ENCODE measurements at regions not wholly inside any gene's neighbourhood (a gene's known extent, or its start where the extent isn't known, plus 50 kb on each side); places are given as distances from the start of the nearest gene placed in this dataset.
A peak's percentile ranks its signal among the peaks of the same experiment; 100 is the strongest.
"Not testable (repeated sequence)": the region's sequence is repeated elsewhere in the genome, so short reads cannot be mapped to it uniquely, and the experiment has no call there.

GRCh38 chr19:13652810-13653590, 111.3 kb upstream of the MRI1 start:
- no peak for DNase-seq (ENCODE audit: low spot score)

DNA sequence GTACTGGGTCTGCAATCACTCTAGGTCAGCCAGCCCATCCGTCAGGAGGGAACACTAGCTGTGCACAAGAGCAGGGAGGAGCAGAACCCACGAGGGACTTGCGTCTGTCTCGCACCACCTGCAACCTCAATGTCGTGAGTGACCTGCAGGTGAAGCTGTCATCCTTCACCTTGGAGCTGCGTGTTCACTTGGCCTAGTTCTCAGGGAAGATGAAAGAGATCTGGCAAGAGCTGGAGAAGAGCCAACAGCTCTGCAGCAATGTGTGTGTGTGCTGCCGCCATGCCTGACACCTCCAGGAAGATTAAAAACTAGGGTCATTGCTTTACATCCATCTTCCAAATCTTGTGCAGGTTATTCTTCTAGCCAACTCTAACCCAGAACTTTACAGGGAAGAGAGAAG, 117.6 kb upstream of the MRI1 start:
- DNase-seq (ENCODE audit: low spot score), result no peak

DNA sequence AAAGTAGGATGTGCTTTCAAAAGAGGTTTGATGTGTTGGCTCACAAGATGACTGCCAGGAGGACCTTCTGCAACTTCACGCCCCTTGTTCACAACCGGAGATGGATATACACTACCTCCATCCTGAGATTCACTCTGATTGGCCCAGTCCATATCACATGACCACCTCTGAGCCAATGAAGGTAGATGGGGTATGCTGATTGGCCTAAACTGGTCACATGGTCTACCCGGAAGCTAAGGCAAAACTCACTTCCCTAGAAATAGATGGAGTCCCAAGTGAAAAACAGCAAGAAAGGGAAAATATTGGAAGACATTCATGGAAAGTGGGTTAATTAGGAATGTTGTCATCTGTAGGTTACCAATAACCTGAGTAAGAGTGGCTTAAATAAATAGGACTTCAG, 119.7 kb upstream of the MRI1 start:
- no peak for DNase-seq (ENCODE audit: low spot score)

GRCh38 chr19:13640611-13641010, 123.7 kb upstream of the MRI1 start:
- no peak for DNase-seq (ENCODE audit: low spot score)

DNA sequence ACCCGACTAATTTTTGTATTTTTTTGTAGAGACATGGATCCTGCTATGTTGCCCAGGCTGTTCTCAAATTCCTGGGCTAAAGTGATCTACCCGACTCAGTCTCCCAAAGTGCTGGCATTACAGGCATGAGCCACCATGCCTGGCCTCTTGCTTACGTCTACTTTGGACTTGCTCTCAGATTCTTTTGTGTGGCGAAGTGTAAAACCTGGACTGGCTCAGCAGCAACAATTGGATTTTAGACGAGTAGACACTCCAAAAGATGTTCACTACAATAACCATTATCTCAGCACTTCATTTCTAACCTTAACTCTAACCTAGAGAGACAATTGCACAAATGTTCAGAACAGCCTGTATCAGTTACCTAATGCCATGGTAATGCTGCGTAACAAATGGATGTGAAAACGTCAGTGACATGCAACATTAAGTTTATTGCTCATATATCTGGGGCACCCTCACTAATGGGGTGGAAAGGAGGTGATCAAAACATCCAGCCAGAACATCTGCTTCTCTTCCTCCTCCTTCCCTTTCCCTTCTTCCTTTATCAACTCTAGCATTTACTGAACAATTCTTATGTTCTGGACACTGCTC, 124.9 kb upstream of the MRI1 start:
- no peak for DNase-seq (ENCODE audit: low spot score)

DNA sequence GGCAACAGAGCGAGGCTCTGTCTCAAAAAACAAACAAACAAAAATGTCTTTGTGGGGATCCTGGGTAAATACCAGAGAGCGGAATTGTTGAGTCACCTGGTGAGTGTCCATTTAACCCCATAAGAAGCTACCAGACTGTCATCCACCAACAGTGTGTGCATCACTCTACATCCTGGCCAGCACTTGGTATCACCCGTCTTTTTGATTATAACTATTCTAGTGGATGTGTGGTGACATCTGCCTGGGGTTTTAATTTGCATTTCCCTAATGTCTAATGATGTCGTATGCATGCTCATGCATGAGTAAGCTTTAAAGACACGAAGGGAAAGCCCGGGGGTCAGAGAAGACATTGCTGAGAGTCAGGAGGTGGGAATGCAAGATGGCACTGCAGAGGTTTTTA, 126.7 kb upstream of the MRI1 start:
- no peak for DNase-seq (ENCODE audit: low spot score)

DNA sequence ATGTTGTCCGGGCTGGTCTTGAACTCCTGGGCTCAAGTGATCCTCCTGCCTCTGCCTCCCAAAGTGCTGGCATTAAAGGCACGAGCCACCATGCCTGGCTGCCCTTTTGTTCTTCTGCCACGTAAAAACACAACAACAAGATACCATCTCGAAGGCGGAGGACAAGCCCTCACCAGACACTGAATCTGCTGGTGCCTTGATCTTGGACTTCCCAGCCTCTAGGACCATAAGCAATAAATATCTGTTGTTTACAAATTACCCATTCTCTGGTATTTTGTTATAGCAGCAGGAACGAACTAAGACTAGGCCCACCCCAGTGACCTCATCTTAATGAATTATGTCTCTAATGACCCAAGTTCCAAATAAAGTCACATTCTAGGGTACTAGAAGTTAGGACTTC, 128.4 kb upstream of the CACNA1A start:
- DNase-seq (ENCODE audit: low spot score), result no peak

DNA sequence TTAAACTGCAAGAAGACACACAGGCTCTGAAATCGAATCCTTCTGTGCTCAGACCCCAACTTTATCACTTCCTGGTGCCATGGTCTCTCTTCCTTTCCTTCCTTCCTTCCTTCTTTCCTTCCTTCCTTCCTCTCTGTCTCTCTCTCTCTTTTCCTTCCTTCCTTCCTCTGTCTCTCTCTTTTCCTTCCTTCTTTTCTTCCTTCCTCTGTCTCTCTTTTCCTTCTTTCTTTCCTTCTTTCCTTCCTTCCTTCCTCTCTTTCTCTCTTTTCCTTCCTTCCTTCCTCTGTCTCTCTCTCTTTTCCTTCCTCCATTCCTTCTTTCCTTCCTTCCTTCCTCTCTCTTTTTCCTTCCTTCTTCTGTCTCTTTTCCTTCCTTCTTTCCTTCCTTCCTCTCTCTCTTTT, 127.2 kb upstream of the CACNA1A start:
- DNase-seq (ENCODE audit: low spot score), result no peak

GRCh38 chr19:13633109-13633508, 126.8 kb upstream of the CACNA1A start:
- peak; percentile 84 for DNase-seq (ENCODE audit: low spot score)

DNA sequence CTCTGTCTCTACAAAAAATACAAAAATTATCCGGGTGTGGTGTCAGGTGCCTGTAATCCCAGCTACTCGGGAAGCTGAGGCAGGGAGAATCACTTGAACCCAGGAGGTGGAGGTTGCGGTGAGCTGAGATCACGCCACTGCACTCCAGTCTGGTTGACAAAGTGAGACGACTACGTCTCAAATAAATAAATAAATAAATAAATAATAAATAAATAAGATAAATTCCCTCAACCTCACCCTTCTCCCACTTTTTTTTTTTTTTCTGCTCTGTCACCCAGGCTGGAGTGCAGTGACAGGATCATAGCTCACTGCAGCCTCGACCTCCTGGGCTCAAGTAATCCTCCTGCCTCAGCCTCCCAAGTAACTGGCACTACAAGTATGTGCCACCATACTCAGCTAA, 125.9 kb upstream of the CACNA1A start:
- DNase-seq (ENCODE audit: low spot score), result not testable (repeated sequence)

DNA sequence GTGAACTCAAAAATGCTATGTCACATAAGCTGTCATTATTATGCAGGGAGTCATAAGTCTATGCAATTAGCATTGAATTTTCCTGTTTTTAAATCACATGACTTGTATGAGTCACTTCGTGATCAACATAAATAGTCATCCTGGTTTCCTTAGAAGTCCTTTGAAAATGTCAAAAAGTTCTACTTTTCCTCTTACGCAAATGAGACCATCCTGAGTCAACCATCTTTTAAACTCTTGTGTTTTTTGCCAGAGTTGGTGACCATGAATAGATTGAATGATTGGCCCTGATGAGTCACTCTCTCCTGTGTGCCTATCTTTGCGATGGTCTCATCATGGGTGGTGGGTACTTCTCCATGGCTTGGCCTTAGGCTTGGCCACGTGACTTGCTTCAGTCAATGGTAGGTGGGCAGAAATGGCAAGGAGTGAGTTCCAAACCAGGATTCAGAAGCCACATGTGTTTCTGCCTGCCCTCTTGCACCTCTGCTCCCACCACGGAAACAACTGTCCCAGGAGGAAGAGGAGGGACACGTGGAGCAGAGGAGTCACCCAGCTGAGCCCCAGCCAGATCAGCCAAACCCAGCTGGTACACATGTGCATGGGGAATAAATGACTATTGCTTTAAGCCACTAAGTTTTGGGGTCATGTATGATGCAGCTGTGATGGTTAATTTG, 123.5 kb upstream of the CACNA1A start:
- DNase-seq (ENCODE audit: low spot score), result no peak

DNA sequence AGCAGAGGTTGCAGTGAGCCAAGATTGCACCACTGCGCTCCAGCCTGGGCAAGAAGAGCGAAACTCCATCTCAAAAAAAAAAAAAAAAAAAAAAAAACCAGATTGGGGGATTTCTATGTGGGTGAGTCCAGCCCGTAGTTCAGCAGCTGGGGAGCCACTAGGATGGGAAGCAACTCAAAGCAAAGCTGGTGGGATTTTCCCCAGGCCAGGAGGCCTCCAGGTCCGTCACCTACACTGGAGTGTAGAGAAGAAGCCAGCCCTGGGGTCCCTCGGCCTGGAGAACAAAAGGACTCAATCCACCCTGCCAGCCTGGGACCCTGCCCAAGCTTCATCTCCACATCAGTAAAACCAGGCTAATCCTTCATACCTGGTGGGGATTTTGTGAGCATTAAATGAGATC, 121.3 kb upstream of the CACNA1A start:
- no peak for DNase-seq (ENCODE audit: low spot score)

DNA sequence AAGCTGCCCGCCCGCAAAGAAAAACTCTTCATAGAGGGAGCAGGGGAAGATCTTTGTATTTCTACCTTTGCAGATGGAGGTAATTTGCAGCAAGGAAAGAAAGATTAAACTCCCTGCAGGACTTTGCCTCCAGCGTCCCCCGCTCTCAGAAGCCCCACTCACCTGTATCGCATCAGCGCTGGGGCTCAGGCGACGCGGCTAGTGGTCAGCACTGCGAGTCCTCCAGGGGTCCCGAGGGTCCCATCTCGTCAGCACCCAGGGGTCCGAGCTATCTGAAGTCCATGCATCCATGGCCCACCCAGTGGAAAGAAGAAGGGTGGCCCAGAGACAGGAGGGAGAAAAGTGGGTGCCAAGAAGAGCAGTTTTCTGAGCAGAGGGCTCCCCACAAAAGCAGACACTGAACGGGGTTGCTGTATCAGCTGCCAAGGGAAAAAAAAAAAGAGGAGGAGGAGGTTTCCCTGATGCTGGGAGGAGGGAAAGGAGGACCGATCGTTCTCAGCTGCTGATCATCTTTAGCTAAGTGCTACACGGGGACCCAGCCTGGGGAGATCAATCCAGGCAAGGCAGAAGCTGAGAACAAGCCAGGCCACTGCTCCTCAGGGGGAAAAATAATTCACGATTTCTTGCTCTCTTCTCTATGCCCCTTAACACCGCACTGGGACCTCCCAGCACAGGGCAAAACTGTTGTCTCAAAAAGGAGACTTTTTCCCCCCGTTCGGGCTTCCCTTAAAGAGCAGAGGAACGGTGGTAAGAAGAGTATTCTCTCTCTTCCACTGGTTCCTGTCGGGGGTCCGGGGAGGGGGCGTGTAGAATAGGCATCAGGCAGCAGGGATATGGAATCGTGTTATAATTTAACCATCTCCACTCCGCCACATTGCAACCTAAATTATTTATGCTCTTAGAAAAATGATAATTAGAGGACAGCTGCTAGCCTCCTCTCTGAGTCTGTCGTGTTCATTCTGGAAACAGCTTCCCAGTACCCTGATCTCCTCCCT, 117.7 kb upstream of the CACNA1A start:
- no peak for DNase-seq (ENCODE audit: low spot score)

- DNase-seq (ENCODE audit: low spot score), result no peak
Measured at GRCh38 chr19:13622766-13623715, 116.8 kb upstream of the CACNA1A start.

GRCh38 chr19:13621413-13621812, 115.1 kb upstream of the CACNA1A start:
- no peak for DNase-seq (ENCODE audit: low spot score)

DNA sequence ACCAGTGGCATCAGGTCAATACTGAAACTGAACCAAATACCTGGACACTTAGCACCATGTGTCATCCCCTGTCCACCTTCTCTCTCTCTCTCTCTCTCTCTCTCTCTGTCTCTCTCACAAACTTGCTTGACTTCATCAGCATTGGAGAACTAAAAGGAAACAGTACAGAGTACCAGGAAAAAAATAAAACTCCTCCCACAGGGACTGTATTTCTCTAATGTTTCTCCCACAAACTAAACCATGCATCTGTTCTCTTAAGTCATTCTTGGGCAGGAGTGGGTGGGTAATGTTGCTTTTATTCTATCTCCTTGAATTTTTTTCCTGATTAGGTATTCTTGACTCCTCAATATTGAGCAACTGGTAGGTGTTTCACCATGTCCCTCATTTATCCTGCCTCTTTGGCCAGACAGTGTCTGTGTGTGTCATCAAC, 112.9 kb upstream of the CACNA1A start:
- no peak for DNase-seq (ENCODE audit: low spot score)

DNA sequence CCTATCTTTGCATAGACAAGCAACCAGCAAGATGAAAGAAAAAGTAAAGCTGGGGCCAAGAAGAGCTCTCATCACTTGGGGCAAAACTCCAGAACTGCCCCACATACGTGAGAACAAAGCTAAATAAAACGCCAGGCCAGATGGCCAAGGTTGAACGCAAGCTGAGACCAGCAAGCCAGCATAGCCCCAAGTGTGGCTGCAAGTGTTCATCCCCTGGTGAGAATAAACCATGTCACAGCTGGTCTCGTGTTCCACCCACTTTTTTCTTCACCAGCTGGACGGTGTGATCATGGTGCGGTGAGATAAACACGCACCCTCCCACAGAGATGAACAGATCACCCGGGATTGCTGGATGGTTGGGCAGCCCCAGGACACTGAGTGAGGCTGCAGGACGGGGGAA, 109.6 kb upstream of the CACNA1A start:
- DNase-seq (ENCODE audit: low spot score), result no peak

GRCh38 chr19:13613447-13613846, 107.2 kb upstream of the CACNA1A start:
- no peak for DNase-seq (ENCODE audit: low spot score)

- no peak for DNase-seq (ENCODE audit: low spot score)
Measured at GRCh38 chr19:13611596-13611995, 105.3 kb upstream of the CACNA1A start.

DNA sequence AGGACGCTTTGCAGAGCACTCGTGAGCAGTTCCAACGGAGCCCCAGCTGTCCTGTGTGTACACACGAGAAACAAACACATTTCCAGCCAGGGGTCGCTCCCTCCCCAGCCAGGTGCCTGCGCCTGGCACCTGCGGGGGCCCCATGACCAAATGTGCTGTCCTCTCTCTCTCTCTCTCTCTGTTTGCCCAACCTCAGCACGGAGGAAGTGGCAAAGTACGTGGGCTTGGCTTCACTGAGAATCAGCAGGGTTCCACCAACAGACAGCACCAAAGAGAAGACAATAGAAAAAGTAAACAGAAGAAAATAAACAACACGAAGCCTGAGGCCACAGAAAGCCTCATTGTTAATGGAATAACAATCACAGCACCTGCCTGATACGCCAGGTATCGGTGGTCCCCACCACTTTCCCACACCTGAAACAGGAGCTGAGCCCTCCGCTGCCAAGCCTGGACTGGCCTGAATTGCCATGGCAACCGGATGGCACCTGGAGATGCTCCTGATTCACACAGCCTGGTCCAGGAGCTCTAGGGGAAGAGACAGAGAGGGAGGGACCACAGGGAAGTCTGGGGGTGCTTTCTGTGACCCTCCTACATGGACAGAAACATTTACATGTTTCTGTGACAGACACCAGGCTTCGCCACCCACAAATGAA, 103.9 kb upstream of the CACNA1A start:
- DNase-seq (ENCODE audit: low spot score), result no peak

Measured in mucosa of gallbladder (tissue), 1 donor.